ENCODE measurements at regions not wholly inside any gene's neighbourhood (a gene's known extent, or its start where the extent isn't known, plus 50 kb on each side); places are given as distances from the start of the nearest gene placed in this dataset.
"Not testable (repeated sequence)": the region's sequence is repeated elsewhere in the genome, so short reads cannot be mapped to it uniquely, and the experiment has no call there.

- DNase-seq (ENCODE audit: low read depth in 3 of 3): no peak
These were observed 99.6 kb upstream of the AUTS2 start for GRCh38 chr7:69498671-69499070.

GRCh38 chr7:69502358-69502757 is 95.9 kb upstream of the AUTS2 start:
- no peak for DNase-seq (ENCODE audit: low read depth in 3 of 3)

GRCh38 chr7:69504733-69505420 is 93.4 kb upstream of the AUTS2 start:
- no peak for DNase-seq (ENCODE audit: low read depth in 3 of 3)

- no peak for DNase-seq (ENCODE audit: low read depth in 3 of 3)
These were observed 89.5 kb upstream of the AUTS2 start for GRCh38 chr7:69508736-69509135.

- DNase-seq (ENCODE audit: low read depth in 3 of 3): no peak
These were observed 88.2 kb upstream of the AUTS2 start for GRCh38 chr7:69510114-69510513.

GRCh38 chr7:69515495-69516212 is 82.6 kb upstream of the AUTS2 start:
- DNase-seq (ENCODE audit: low read depth in 3 of 3): no peak

GRCh38 chr7:69516238-69516820 is 81.9 kb upstream of the AUTS2 start:
- no peak for DNase-seq (ENCODE audit: low read depth in 3 of 3)

GRCh38 chr7:69517985-69518704 is 80.1 kb upstream of the AUTS2 start:
- no peak for DNase-seq (ENCODE audit: low read depth in 3 of 3)

GRCh38 chr7:69518705-69519077 is 79.6 kb upstream of the AUTS2 start:
- no peak for DNase-seq (ENCODE audit: low read depth in 3 of 3)

- DNase-seq (ENCODE audit: low read depth in 3 of 3): no peak
These were observed 71.7 kb upstream of the AUTS2 start for GRCh38 chr7:69526570-69526969.

GRCh38 chr7:69527706-69528105 is 70.6 kb upstream of the AUTS2 start:
- DNase-seq (ENCODE audit: low read depth in 3 of 3): no peak

GRCh38 chr7:69531050-69531449 is 67.2 kb upstream of the AUTS2 start:
- DNase-seq (ENCODE audit: low read depth in 3 of 3): no peak

- no peak for DNase-seq (ENCODE audit: low read depth in 3 of 3)
These were observed 63.7 kb upstream of the AUTS2 start for GRCh38 chr7:69534461-69535041.

- DNase-seq (ENCODE audit: low read depth in 3 of 3): no peak
These were observed 60.6 kb upstream of the AUTS2 start for GRCh38 chr7:69537691-69538090.

- DNase-seq (ENCODE audit: low read depth in 3 of 3): no peak
These were observed 58.7 kb upstream of the AUTS2 start for GRCh38 chr7:69539531-69539930.

GRCh38 chr7:69540287-69540686 is 58.0 kb upstream of the AUTS2 start:
- DNase-seq (ENCODE audit: low read depth in 3 of 3): no peak

- DNase-seq (ENCODE audit: low read depth in 3 of 3): not testable (repeated sequence)
These were observed 56.4 kb upstream of the AUTS2 start for GRCh38 chr7:69541779-69542432.

- no peak for DNase-seq (ENCODE audit: low read depth in 3 of 3)
These were observed 53.1 kb upstream of the AUTS2 start for GRCh38 chr7:69545175-69545574.

Data from stimulated activated CD4-positive, alpha-beta T cell treated with anti-CD3 and anti-CD28 coated beads, TNF-alpha, amount 100 ng/mL, for 24 hours (primary cell).